ENCODE measurements at regions not wholly inside any gene's neighbourhood (a gene's known extent, or its start where the extent isn't known, plus 50 kb on each side); places are given as distances from the start of the nearest gene placed in this dataset.

DNA sequence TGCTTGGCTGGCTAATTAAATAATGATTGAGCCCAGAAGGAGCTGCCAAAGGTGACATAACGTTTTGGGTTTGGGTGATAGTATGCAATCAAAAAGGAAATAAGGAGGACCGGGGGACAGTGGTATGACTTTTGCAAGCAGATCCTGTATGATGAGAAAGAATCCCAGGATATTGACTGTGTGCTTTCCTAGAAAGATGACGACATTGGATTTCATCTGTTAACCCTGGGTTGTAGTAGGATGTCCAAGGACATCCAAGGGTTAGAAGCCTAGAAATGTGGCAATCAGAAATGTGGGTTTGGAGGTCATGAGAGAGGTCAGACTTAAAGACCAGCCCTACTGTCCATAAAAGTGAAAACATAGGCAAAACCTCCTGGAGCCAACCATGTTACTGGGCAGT, 50.3 kb upstream of the HMHB1 start:
- DNase-seq (ENCODE audit: low read depth in 4 of 4, low spot score in 3 of 4): no peak

DNA sequence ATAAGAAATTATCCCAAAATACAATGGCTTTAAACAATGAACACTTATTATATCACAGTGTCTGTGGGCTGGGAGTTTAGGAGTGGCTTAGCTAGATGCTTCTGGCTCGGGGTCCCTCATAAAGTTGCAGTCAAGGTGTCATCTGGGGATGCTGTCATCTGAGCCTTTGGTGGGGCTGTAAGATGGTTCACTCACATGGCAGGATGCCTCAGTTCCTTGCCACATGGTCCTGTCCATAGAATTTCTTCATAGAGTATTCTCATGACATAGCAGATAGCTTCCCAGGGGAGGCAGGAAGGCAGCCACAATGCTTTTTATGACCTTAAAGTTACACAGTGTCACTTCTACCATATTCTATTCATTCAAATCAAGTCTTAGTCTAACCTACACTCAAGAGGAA, 51.2 kb upstream of the HMHB1 start:
- no peak for DNase-seq (ENCODE audit: low read depth in 4 of 4, low spot score in 3 of 4)

DNA sequence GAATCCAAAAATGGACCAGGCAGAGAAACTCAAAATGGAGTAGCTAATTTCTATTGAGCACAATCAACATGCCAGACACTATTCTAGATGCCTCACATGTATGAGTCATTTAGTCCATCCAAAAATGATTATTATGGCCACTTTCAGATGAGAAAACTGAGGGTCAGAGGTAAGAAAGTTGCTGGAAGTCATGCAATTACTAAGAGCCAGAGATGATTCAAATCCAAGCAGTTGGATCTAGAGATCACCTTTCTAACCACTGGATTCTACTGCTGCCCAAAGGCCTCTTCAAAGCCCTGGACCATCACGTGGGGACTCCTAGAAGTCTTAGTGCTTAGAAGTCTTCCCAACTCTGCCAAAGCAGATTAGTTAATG, 51.8 kb upstream of the HMHB1 start:
- DNase-seq (ENCODE audit: low read depth in 4 of 4, low spot score in 3 of 4): no peak

DNA sequence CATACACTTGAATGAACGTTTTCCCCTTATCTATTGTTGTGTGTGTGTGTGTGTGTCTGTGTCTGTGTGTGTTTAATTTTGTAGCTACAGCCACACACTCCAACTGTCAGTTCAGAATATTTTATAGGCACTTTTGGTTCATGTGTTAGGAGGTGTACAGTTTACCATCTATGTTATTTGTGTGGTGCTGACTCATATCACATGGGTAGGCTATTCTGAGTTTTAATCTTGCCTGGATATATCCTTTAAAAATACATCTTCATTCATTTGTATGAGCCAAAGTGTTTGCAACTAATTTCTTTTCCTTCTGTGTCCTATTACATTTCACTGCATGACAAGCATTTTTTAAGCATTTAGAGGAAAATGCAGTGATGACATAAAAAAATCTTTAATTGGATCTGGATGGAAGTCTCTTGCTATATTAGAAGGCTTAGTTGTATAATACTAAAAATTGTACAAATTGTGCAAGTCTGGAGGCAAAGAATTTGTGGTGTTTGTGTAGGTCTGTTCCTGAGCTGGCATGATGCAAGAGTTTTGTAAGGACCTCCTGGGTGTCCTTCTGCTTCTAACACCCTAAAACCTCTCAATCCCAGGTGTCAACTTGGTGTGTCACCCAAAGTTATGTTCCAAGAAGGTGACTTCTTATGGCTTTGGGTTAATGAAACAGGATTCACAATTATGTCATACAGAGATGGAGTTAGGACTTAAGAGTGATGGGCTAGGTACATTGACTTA, 52.4 kb upstream of the HMHB1 start:
- DNase-seq (ENCODE audit: low read depth in 4 of 4, low spot score in 3 of 4): no peak

DNA sequence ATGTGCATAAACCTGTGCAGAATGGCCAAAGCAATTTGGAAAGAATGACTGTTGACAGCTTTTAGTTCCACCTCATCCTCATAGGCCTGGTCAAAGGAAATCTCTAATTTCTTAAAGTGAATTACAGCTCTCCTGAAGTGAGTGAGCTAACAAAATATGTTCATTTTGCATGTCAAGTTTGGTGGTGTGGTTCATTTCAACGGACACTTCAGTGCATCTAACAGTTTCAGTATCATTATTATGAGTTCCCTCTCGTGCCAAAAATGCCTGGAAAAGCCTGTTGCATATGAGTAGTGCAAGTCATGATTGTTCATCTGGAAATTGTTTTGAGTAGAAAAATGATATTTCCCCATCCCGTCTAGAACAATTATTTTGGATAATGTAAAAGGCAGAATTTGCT, 53.2 kb upstream of the HMHB1 start:
- no peak for DNase-seq (ENCODE audit: low read depth in 4 of 4, low spot score in 3 of 4)

DNA sequence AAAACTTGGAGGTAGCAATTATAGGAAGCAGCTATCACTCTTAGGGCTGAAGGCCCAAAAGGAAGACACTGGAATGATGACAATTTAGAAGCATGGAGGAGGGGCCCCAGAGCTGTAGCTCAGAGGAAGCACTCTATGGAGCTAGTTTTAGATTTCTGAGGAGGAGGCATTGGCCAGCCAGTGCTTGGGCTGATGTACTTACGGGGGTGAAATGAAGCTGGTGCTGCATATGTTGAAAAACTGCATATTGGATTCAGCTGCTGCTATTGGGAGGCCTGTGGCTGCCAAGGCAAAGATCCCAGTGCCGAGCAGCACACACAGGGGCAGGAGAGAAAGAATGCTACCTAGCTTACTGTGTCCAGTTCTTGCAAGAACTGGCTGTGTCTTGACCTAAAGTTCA, 53.9 kb upstream of the HMHB1 start:
- no peak for DNase-seq (ENCODE audit: low read depth in 4 of 4, low spot score in 3 of 4)

DNA sequence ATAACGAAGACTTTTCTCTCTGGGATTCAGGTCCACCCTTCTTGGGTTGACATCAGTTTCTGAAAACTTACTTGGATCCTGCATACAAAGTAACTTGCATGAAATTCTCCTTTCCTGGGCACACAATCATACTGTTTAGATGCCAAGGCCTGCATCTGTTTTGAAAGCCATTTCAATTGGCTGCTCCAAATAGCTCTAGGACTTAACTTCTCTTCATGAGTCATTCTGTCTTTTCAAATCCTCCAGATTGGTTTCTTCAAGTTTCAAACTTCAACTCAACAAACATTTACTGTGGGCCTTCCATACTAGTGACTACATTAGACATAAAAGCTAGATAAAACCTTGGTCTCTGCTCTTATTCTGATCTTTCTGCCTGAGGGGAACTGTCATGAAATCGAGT, 54.8 kb upstream of the HMHB1 start:
- no peak for DNase-seq (ENCODE audit: low read depth in 4 of 4, low spot score in 3 of 4)

DNA sequence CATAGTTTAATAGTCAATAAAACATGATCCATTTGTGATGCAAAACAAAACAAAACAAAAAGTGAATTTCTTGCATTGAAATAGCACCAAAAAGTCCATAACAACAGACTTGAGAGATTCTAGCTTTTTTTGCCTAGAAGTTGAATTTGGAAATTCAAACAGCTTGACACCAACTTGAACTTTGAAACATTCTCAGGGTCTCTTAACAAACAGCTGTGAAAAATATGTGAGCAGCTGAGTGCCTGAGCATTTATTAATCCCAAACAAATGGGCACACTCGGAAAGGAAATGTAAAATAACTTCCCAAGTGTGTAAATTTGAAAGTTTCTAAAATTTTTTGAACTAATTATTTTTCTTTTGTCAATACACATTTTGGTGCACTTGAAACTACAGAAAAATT, 56.0 kb upstream of the HMHB1 start:
- DNase-seq (ENCODE audit: low read depth in 4 of 4, low spot score in 3 of 4): no peak

DNA sequence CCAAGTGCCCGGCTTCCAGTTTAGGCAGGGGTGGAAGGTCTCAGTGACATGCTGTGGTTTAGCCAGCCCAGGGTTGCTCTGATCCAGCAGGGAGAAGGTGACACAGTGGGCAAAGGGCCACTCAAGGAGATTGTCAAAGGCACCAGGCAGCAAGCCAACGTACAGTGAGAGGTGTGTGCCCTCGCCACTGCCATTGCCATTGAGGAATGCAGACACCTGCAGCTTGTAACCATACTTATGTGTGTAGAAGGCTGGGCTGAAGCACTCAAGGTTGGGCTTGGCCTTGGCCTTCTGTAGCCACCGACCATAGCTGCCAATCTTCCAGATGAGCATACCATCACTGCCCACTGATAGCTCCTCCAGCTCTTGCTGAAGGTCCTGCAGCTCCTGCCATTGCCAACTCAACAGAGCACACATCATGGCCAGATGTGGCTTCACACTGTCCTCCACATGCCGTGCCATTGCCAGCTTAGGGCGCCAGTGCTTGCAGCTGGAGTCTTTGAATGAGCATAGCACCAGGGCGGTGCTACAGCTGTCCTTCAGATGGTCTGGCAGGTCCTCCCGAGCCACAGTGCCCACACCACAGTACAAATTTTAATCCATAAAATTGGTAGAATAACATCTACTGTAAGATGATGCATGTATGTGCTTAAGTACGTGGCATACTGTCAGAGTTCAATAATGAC, 59.7 kb upstream of the HMHB1 start:
- DNase-seq (ENCODE audit: low read depth in 4 of 4, low spot score in 3 of 4): no peak

DNA sequence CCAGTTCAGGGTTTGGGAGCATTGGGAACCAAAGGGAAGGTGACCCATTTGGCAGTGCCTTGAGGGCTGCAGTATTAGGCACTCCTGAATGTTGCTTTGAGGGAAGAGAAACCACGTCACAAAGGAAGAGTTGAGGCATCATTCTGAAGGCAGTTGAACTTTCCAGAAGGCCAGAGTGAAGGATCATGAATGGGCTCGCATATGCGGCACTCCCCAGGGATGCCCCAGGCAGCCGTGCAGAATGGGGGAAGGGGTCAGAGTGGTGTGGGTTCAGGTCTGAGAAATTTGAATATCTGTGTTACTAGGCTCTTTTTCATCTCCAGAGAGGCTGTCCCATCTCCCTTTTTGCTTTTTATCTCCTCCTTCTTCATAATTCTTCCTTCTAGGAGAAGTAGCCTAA, 60.6 kb upstream of the HMHB1 start:
- DNase-seq (ENCODE audit: low read depth in 4 of 4, low spot score in 3 of 4): no peak

DNA sequence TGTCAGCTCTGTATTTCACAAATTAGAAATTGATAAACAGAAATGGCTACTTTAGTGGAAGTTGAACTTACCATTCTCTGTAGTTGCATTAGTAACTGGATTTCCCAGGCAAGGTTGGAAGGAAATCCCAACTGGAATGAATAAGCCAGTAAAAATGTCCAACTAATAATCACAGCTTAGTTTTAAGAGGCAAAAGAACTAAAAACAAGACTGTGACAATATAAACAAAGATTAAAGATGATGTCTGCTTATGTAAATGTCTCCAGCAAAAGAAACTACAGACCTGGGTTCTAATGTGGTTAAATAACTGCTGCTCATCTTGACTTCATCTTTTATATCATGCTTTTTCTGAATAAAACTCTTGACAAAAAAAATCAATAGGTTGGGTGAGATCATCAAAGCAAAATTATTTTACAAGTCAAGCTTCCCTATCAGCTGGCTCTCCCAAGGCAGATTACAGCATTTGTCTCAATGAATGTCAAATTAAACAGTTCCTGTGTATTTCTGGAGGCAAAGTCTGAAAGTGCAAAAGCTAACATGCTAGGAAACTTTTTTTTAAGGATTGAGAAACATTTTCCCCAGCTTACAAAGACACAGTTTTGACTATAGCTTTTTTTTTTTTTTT, 62.3 kb upstream of the HMHB1 start:
- DNase-seq (ENCODE audit: low read depth in 4 of 4, low spot score in 3 of 4): no peak

DNA sequence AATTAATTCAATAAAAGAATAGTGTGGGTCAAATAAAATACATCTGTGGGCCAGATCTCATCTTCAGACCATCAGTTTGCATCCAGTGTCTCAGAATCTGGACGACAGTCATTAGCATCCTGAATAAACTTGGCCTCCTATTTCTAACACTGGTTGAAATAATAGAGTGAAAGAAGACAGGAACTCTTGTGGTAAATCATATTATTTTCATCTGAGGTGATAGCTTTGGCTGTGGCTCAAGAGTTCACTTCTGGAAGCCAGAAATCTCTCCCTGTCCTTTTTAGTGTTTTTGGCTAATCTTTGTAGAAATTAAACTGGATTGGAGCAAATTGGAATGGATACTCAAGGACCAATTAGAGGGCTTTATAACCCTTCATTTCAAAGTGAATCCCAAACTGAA, 63.4 kb upstream of the HMHB1 start:
- DNase-seq (ENCODE audit: low read depth in 4 of 4, low spot score in 3 of 4): no peak

DNA sequence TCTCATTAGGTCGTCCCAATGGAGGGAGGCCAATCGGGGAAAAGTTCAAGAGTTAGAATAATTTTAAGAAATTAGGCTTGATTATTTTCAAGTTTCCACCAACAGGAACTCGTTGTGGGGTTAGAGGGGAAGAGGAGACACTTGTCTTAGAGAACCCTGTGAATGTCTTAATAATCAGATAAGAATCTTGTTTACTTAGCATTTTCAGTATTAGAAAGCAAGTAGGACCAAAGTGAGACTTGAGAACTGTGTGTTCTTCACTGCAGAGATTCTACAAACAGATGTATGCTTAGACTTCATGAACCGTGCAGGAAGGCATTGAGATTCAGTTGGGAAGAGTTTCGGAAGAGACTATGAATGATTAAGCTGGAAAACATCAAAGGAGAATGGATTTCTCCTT, 69.0 kb upstream of the HMHB1 start:
- DNase-seq (ENCODE audit: low read depth in 4 of 4, low spot score in 3 of 4): no peak

DNA sequence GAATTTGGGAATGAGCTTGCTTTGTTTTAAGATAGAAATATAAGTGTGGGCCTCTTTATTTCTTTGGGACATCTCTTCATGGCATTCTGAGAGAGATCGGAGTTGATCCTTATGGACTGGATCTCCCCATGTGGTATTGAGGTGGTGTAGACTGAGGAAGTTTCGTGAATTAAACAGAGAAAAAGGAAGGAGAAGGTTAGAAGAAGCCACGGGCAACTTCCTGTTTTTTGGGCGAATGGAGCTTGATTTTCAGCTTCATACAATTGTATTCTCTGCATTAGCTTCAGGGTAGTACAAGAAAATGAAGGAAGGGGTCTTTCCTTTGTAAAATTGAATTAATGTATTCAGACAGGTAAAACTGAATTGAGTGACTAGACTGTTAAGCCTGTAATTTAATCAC, 70.5 kb upstream of the HMHB1 start:
- DNase-seq (ENCODE audit: low read depth in 4 of 4, low spot score in 3 of 4): no peak

DNA sequence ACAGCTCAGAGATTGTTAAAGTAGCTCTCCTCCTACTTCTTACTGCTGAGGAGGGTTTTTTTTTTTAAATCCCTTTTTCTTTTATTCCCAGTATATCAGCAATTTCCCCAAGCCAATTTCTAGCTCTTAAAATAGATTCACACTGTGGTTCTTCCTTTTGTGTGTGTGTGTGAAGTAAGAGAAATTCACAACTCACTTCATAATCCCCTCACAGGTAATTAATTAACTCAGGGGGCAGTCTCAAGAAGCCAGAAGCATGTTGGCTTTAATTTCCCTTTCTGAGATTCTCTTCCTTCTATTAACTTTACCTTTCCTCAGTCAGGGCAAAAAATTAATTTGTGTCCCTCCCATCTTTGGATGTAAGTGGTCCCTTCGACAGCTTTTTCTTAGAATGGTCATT, 71.0 kb upstream of the HMHB1 start:
- no peak for DNase-seq (ENCODE audit: low read depth in 4 of 4, low spot score in 3 of 4)

DNA sequence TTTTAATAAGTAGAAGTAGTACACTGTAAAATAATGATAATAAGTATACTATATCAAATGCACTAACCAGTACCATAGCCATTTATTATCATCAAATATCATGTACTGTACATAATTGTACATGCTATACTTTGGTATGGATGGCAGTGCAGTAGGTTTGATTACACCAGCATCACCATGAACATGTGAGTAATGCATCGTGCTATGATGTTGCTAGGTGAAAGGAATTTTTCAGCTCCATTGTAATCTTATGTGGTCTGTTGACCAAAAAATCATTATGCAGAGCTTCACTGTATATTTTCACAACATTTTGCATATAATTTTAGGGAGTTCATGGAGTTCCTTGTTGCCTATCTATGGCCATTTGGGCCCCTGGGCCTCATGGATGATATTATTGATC, 72.2 kb upstream of the HMHB1 start:
- DNase-seq (ENCODE audit: low read depth in 4 of 4, low spot score in 3 of 4): no peak

DNA sequence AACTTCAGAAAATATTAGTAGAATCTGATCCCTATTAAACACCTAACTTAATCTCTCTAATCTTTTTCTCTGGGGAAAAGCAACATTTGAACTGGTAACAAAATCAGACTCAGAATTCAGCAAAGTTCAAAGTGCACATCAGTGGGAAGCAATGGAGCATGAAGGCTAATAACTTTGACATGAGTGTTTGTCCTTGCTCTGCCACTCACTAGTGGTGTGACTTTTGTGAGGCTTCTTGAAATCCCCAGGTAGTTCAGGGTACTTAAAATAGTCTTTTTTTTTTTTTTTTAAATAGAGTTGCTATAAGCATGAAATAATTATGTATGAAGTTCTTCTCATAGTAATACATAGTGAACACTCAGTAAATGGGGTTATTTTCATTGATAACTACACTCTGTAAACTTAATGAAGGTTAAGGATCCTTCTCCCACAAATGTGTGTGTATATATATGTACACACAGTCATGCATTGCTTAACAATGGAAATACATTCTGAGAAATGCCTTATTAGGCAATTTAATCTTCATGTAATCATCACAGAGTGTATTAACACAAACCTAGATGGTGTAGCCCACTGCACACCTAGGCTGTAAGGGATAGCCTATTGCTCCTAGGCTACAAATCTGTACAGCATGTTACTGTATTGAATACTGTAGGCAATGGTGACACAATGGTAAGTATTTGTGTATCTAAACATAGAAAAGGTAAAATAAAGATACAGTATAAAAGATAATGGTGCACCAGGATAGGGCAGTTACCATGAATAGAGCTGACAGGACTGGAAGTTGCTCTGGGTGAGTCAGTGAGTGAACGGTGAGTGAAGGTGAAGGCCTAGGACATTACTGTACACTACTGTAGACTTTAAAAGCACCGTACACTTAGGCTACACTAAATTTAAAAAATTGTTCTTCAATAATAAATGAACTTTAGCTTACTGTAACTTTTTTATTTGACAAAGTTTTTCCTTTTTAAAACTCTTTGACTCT, 73.3 kb upstream of the HMHB1 start:
- DNase-seq (ENCODE audit: low read depth in 4 of 4, low spot score in 3 of 4): no peak

DNA sequence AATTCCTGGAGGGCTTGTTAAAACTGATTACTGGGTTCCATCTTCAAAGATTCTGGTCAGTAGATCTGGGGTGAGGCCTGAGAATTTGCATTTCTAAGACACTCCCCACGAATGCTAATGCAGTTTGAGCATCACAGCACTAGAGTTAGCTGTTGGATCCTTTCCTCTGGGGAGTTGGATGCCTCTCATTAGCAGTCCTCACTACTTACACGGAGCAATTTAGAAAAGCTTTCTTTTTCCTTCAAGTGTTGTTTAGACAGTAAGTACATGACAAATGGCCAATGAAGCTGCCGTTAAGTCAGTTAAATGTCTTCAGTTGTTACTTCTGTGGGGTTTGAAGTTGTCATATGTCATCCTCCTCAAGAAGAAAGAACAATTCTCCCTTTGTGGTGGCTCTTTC, 74.9 kb upstream of the HMHB1 start:
- no peak for DNase-seq (ENCODE audit: low read depth in 4 of 4, low spot score in 3 of 4)

DNA sequence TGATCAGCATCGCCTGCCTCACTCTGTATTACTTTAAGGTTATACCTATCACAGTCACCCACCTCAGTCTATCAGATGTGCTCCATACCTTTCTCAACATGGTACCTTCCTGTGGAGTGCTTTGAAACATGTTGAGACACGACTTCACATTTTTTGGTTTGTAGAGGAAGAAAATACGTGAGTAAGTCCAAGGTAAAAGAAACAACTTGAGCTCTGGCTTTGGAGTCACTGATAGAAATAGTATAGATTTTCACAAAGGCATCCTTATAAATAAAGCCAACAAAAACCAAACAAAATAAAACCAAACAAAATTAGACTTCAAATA, 77.5 kb upstream of the HMHB1 start:
- no peak for DNase-seq (ENCODE audit: low read depth in 4 of 4, low spot score in 3 of 4)

DNA sequence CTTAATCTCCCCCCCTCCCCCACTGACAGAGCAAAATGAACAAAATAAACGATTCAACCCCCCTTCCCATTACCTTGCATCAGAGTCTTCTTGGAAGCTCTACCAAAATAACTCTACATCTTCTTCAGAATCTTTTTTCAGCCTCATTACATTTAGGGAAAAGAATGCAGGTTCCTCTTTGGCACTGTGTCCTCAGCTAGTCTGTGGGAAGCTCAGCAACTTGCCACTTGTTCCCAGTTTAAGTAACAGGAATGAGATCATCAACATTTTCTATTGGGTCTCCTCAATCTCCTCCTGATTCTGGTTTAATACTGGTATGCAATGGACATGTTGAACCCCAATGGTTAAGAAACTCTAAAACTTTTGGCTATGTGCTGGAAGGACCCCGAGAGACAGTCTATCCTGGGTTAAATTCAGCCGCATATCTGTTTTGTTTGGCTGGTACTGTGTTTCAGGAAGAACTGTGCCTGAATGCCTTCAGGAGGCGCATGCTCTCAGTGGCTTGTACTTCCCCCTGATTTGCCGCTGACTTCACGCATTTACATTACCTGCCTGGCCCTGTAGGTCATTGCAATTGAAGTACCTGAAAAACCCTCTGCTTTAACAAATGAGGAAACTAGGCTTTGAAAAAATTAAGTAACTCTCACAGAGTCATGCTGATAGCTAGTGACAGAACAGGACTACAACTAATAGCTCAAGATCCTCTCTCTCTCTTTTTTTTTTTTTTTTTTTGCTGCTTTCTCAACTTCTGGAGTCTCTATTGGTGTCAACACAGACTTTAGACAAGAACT, 78.1 kb upstream of the HMHB1 start:
- DNase-seq (ENCODE audit: low read depth in 4 of 4, low spot score in 3 of 4): no peak
